ENCODE measurements at regions not wholly inside any gene's neighbourhood (a gene's known extent, or its start where the extent isn't known, plus 50 kb on each side); places are given as distances from the start of the nearest gene placed in this dataset.

GRCh38 chr10:63055705-63056104 is 77.4 kb upstream of the NRBF2 start:
- Histone ChIP-seq H3K9me3 (replicated peaks; ENCODE audit: control insufficient read depth, insufficient read depth, low read length) (no peaks in the 10 kb centered on the region), H3K9ac (ENCODE audit: control insufficient read depth, insufficient read depth, low read length) (no peak overlapping the region), H3K27ac (ENCODE audit: control insufficient read depth, insufficient read depth) (no peak overlapping the region), H3K4me1 (ENCODE audit: control insufficient read depth, insufficient read depth, low read length) (no peaks in the 10 kb centered on the region), H3K27me3 (replicated peaks in 1 of 2; ENCODE audit: control insufficient read depth in 2 of 2, insufficient read depth in 2 of 2, low read length in 1 of 2) (no peaks in the 10 kb centered on the region; a peak in 1 of 4 replicates), H3K79me2 (ENCODE audit: control insufficient read depth, insufficient read depth, low read length) (no peaks in the 10 kb centered on the region), H3K4me3 (no peak overlapping the region), H2AFZ (ENCODE audit: control insufficient read depth, low read depth, low read length) (no peak overlapping the region), H3K36me3 (ENCODE audit: control insufficient read depth in 2 of 2, insufficient read depth in 2 of 2, low read length in 1 of 2) (no peaks in the 10 kb centered on the region), H3K4me2 (ENCODE audit: control insufficient read depth, insufficient read depth) (no peak overlapping the region), H4K20me1 (ENCODE audit: control insufficient read depth, insufficient read depth) (no peaks in the 10 kb centered on the region)
- intact Hi-C loops (cut with micrococcal nuclease; ENCODE audit: unreplicated experiment) = no loop called here
- ChIA-PET CTCF (no interaction called here), SMC1A (ENCODE audit: uncharacterized antibody, unreplicated experiment) (no interaction called here), POLR2A (no interaction called here), RAD21 (ENCODE audit: unreplicated experiment) (no interaction called here)
- DNase-seq (ENCODE audit: low read depth, low spot score) (no peak), ATAC-seq (no peak), FAIRE-seq (no peak)
- 40% methylated on average over 3 of the region's 3 CpGs for WGBS (ENCODE audit: insufficient coverage, insufficient replicate concordance, low lambda C conversion rate, missing lambda C conversion rate)
- BruUV-seq (replicated peaks) = no TSS peak
- TF ChIP-seq, protein P1, sequence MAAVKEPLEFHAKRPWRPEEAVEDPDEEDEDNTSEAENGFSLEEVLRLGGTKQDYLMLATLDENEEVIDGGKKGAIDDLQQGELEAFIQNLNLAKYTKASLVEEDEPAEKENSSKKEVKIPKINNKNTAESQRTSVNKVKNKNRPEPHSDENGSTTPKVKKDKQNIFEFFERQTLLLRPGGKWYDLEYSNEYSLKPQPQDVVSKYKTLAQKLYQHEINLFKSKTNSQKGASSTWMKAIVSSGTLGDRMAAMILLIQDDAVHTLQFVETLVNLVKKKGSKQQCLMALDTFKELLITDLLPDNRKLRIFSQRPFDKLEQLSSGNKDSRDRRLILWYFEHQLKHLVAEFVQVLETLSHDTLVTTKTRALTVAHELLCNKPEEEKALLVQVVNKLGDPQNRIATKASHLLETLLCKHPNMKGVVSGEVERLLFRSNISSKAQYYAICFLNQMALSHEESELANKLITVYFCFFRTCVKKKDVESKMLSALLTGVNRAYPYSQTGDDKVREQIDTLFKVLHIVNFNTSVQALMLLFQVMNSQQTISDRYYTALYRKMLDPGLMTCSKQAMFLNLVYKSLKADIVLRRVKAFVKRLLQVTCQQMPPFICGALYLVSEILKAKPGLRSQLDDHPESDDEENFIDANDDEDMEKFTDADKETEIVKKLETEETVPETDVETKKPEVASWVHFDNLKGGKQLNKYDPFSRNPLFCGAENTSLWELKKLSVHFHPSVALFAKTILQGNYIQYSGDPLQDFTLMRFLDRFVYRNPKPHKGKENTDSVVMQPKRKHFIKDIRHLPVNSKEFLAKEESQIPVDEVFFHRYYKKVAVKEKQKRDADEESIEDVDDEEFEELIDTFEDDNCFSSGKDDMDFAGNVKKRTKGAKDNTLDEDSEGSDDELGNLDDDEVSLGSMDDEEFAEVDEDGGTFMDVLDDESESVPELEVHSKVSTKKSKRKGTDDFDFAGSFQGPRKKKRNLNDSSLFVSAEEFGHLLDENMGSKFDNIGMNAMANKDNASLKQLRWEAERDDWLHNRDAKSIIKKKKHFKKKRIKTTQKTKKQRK (IDR thresholded peaks at IDR 0.05; ENCODE audit: low read depth, low read length) = no peak
- TF ChIP-seq PAX5 (IDR thresholded peaks at IDR 0.05; ENCODE audit: borderline replicate concordance, low read depth, low read length) (no peak), YY1 (IDR thresholded peaks at IDR 0.05; ENCODE audit: low read depth, low read length) (no peak), HCFC1 (IDR thresholded peaks at IDR 0.05; ENCODE audit: low read length) (no peak), NR2C1 (IDR thresholded peaks at IDR 0.05) (no peak), TCF7 (IDR thresholded peaks at IDR 0.05; ENCODE audit: borderline replicate concordance) (no peak), DPF2 (IDR thresholded peaks at IDR 0.05) (no peak), IKZF2 (IDR thresholded peaks at IDR 0.05) (no peak), ZSCAN29 (IDR thresholded peaks at IDR 0.05) (no peak), MYB (IDR thresholded peaks at IDR 0.05; ENCODE audit: borderline replicate concordance, low read depth, low read length) (no peak), HDAC2 (IDR thresholded peaks at IDR 0.05) (no peak), BMI1 (IDR thresholded peaks at IDR 0.05; ENCODE audit: borderline replicate concordance) (no peak), NFIC (IDR thresholded peaks at IDR 0.05; ENCODE audit: low read depth, low read length) (no peak), SMAD1 (IDR thresholded peaks at IDR 0.05; ENCODE audit: low read depth, partially characterized antibody) (no peak), SREBF2 (IDR thresholded peaks at IDR 0.05; ENCODE audit: low read length) (no peak)
- TF ChIP-seq, protein P2, sequence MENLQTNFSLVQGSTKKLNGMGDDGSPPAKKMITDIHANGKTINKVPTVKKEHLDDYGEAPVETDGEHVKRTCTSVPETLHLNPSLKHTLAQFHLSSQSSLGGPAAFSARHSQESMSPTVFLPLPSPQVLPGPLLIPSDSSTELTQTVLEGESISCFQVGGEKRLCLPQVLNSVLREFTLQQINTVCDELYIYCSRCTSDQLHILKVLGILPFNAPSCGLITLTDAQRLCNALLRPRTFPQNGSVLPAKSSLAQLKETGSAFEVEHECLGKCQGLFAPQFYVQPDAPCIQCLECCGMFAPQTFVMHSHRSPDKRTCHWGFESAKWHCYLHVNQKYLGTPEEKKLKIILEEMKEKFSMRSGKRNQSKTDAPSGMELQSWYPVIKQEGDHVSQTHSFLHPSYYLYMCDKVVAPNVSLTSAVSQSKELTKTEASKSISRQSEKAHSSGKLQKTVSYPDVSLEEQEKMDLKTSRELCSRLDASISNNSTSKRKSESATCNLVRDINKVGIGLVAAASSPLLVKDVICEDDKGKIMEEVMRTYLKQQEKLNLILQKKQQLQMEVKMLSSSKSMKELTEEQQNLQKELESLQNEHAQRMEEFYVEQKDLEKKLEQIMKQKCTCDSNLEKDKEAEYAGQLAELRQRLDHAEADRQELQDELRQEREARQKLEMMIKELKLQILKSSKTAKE (IDR thresholded peaks at IDR 0.05; ENCODE audit: low read depth, poor library complexity, severe bottlenecking) = no peak
- in situ Hi-C loops (cut with MboI) = no loop called here
